Transverse colon (tissue), 4 donors: ENCODE measurements at regions not wholly inside any gene's neighbourhood (a gene's known extent, or its start where the extent isn't known, plus 50 kb on each side); places are given as distances from the start of the nearest gene placed in this dataset.

ENCODE experiments used
- EP300 ChIP-seq: sonication (generic); formaldehyde crosslinking; IDR thresholded peaks from one replicate; pipeline ENCODE4 v1.6.1; 2017; ENCODE audit warnings: antibody characterized with exemption, low read depth
- POLR2A ChIP-seq: fragments of 450-650 bp; IDR thresholded peaks from one replicate; pipeline ENCODE4 v1.6.1; 2016; ENCODE audit warnings: antibody characterized with exemption, mild to moderate bottlenecking, moderate library complexity
- POLR2AphosphoS5 ChIP-seq, 3 donors: sonication (generic); formaldehyde crosslinking; IDR thresholded peaks; one replicate each; pipeline ENCODE4 v1.6.1; 2016; ENCODE audit warnings: antibody characterized with exemption in 3 of 3
- TF ChIP-seq, protein P1 (sequence below), 5 experiments: fragments of 200-600 bp in 3 of 5; fragments of 450-650 bp in 2 of 5; sonication (generic) in 3 of 5; IDR thresholded peaks; 1 replicate in 2 of 5; 2 replicates in 3 of 5; pipeline ENCODE4 v1.5.1; 2016 to 2017; ENCODE audit warnings: antibody characterized with exemption in 5 of 5, inconsistent platforms in 3 of 5, mild to moderate bottlenecking in 2 of 5, moderate library complexity in 1 of 5

DNA sequence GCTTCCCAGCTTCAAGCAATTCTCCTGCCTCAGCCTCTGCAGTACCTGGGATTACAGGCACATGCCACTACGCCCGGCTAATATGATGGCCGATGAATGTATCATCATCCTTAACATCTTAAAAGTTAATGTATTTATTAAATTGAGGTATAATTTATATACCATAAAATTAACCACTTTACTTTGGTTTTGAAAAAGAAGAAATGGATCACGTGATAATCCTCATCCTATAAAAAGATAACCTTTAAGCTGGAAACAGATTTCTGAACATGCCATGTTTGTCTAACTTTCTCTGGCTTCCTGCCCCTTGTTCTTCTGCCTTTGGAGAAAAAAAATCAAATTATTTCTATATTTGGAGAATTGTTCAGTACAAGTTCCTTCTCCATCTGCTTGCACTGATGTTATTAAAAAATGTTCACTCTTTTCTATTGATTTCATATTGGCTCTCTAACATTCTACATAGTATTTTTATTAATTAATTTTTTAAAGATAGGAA, 57.0 kb upstream of the ACTR3 start:
- TF ChIP-seq, protein P1, sequence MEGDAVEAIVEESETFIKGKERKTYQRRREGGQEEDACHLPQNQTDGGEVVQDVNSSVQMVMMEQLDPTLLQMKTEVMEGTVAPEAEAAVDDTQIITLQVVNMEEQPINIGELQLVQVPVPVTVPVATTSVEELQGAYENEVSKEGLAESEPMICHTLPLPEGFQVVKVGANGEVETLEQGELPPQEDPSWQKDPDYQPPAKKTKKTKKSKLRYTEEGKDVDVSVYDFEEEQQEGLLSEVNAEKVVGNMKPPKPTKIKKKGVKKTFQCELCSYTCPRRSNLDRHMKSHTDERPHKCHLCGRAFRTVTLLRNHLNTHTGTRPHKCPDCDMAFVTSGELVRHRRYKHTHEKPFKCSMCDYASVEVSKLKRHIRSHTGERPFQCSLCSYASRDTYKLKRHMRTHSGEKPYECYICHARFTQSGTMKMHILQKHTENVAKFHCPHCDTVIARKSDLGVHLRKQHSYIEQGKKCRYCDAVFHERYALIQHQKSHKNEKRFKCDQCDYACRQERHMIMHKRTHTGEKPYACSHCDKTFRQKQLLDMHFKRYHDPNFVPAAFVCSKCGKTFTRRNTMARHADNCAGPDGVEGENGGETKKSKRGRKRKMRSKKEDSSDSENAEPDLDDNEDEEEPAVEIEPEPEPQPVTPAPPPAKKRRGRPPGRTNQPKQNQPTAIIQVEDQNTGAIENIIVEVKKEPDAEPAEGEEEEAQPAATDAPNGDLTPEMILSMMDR (IDR thresholded peaks at IDR 0.05): no peak
- TF ChIP-seq POLR2A: no peak
- TF ChIP-seq POLR2AphosphoS5 (IDR thresholded peaks at IDR 0.05): no peak
- TF ChIP-seq EP300: no peak
